Sigmoid colon (tissue), 6 donors: ENCODE measurements at regions not wholly inside any gene's neighbourhood (a gene's known extent, or its start where the extent isn't known, plus 50 kb on each side); places are given as distances from the start of the nearest gene placed in this dataset.

Source experiments
- DNase-seq: peaks from one replicate; pipeline ENCODE4 v3.0.0-alpha.2; 2019
- H3K27ac ChIP-seq, 4 donors: fragments of 200-600 bp; sonication (generic); one replicate each; pipeline ENCODE4 v1.5.1; 2016 to 2019; ENCODE audit warnings: mild to moderate bottlenecking in 1 of 4
- H3K27me3 ChIP-seq, 3 donors: fragments of 200-600 bp; sonication (generic); one replicate each; pipeline ENCODE4 v1.5.1; 2019; ENCODE audit warnings: mild to moderate bottlenecking in 1 of 3
- H3K36me3 ChIP-seq, 4 donors: fragments of 200-600 bp; sonication (generic); one replicate each; pipeline ENCODE4 v1.5.1; 2016 to 2019
- H3K4me1 ChIP-seq, 4 donors: fragments of 200-600 bp; sonication (generic); one replicate each; pipeline ENCODE4 v1.5.1; 2017 to 2019
- H3K4me3 ChIP-seq, 4 donors: fragments of 200-600 bp; sonication (generic); one replicate each; pipeline ENCODE4 v1.5.1; 2017 to 2019; ENCODE audit warnings: mild to moderate bottlenecking in 2 of 4, moderate library complexity in 1 of 4
- H3K9me3 ChIP-seq, 4 donors: fragments of 200-600 bp in 3 of 4; sonication (generic) in 3 of 4; one replicate each; pipeline versions ENCODE4 v1.5.1 to v1.6.1; 2013 to 2019
- CTCF ChIP-seq, 4 experiments: fragments of 450-650 bp in 3 of 4; fragments of 200-600 bp in 1 of 4; IDR thresholded peaks; one replicate each; pipeline ENCODE4 v1.5.1; 2016 to 2019; ENCODE audit warnings: antibody characterized with exemption in 4 of 4, mild to moderate bottlenecking in 3 of 4, moderate library complexity in 2 of 4
- EP300 ChIP-seq, 4 donors: sonication (generic); formaldehyde crosslinking; IDR thresholded peaks; one replicate each; pipeline ENCODE4 v1.6.1; 2017; ENCODE audit warnings: antibody characterized with exemption in 4 of 4
- POLR2A ChIP-seq, 2 donors: fragments of 450-650 bp; IDR thresholded peaks; one replicate each; pipeline ENCODE4 v1.6.1; 2016; ENCODE audit warnings: antibody characterized with exemption in 2 of 2, mild to moderate bottlenecking in 2 of 2, moderate library complexity in 2 of 2
- POLR2AphosphoS5 ChIP-seq, 4 donors: sonication (generic); formaldehyde crosslinking; IDR thresholded peaks; one replicate each; pipeline ENCODE4 v1.6.1; 2017; ENCODE audit warnings: antibody characterized with exemption in 4 of 4
- WGBS, 2 donors: extraction: QIAGEN DNeasy Blood & Tissue Kit; methylation state at CpG; one replicate each; pipeline ENCODE4 v1.1.7; 2013; 5-methylcytosine and 5-hydroxymethylcytosine counted together
- intact Hi-C: fragments of 100-400 bp; cut with DNase I; formaldehyde crosslinking; loops from one replicate; pipeline ENCODE4 v1.15.1; 2023
- small RNA-seq, 3 donors: library from RNA; depleted of rRNA; stranded (forward); fragments of <200 nt; gene quantifications; one replicate each; pipeline ENCODE3, GENCODE V24; 2016
- donor health status: healthy with polysubstance abuse.
- donor health status: healthy.

GRCh38 chr11:110764485-110764884 is 52.2 kb upstream of the ARHGAP20 start:
- 78 to 88% methylated on average over 1 of the region's 1 CpG for WGBS, 2 donors

GRCh38 chr11:110763249-110764011 is 51.2 kb upstream of the ARHGAP20 start:
- no peaks in the 10 kb centered on the region for H3K36me3 ChIP-seq
- no peak for DNase-seq
- no peaks in the 10 kb centered on the region for H3K27me3 ChIP-seq
- H3K27ac ChIP-seq = no peak overlapping the region
- H3K4me1 ChIP-seq = peaks cover 0 to 10% (median 5%) of the 10 kb centered on the region in 4 donors
- 5 to 43% methylated on average over 2 of the region's 2 CpGs for WGBS, 2 donors
- H3K9me3 ChIP-seq = no peaks in the 10 kb centered on the region
- intact Hi-C loops = no loop called here
- no peak overlapping the region for H3K4me3 ChIP-seq
- no peak for TF ChIP-seq EP300 (IDR thresholded peaks at IDR 0.05)
- TF ChIP-seq POLR2A (IDR thresholded peaks at IDR 0.05) = no peak
- TF ChIP-seq POLR2AphosphoS5 (IDR thresholded peaks at IDR 0.05) = no peak
- no peak for TF ChIP-seq CTCF (IDR thresholded peaks at IDR 0.05)

More at GRCh38 chr11:110764485-110764884, 52.2 kb upstream of the ARHGAP20 start:
- Histone ChIP-seq H3K27me3 (no peaks in the 10 kb centered on the region), H3K4me1 (peaks cover 0 to 10% (median 5%) of the 10 kb centered on the region in 4 donors), H3K4me3 (no peak overlapping the region), H3K9me3 (no peaks in the 10 kb centered on the region), H3K27ac (no peak overlapping the region), H3K36me3 (no peaks in the 10 kb centered on the region)
- DNase-seq = no peak
- intact Hi-C loops = no loop called here
- TF ChIP-seq POLR2A (IDR thresholded peaks at IDR 0.05) (no peak), CTCF (IDR thresholded peaks at IDR 0.05) (no peak), POLR2AphosphoS5 (IDR thresholded peaks at IDR 0.05) (no peak), EP300 (IDR thresholded peaks at IDR 0.05) (no peak)

- Histone ChIP-seq H3K36me3 (no peaks in the 10 kb centered on the region), H3K4me3 (no peak overlapping the region), H3K27me3 (no peaks in the 10 kb centered on the region), H3K27ac (peak overlapping the region in 1 of 4 donors; percentile 9), H3K9me3 (no peaks in the 10 kb centered on the region), H3K4me1 (peaks cover 0 to 10% (median 5%) of the 10 kb centered on the region in 4 donors)
- TF ChIP-seq CTCF (IDR thresholded peaks at IDR 0.05) (no peak), EP300 (IDR thresholded peaks at IDR 0.05) (no peak), POLR2AphosphoS5 (IDR thresholded peaks at IDR 0.05) (no peak), POLR2A (IDR thresholded peaks at IDR 0.05) (no peak)
- no peak for DNase-seq
- intact Hi-C loops = no loop called here
- WGBS, 2 donors = 71 to 86% methylated on average over 2 of the region's 2 CpGs
Observed at GRCh38 chr11:110762590-110762989, 50.4 kb upstream of the ARHGAP20 start.

Small RNA genes in the stretch of these regions (small RNA-seq; reads per million reads assigned to genes)
- gene AP002963.1 (0 reads per million in 3 donors), gene RNA5SP350 (0 reads per million in 3 donors)
